PC-9 (cell line): ENCODE measurements at regions not wholly inside any gene's neighbourhood (a gene's known extent, or its start where the extent isn't known, plus 50 kb on each side); places are given as distances from the start of the nearest gene placed in this dataset.

Experiments
- CTCF ChIP-seq: fragments of 200-600 bp; sonication (generic); conservative IDR thresholded peaks from 2 replicates; pipeline ENCODE4 v1.6.1; 2017; ENCODE audit warnings: mixed run types, antibody characterized with exemption, mild to moderate bottlenecking, moderate library complexity
- EZH2 ChIP-seq: fragments of 200-600 bp; sonication (generic); IDR thresholded peaks from 2 replicates; pipeline ENCODE4 v1.8.0; 2017; ENCODE audit warnings: antibody characterized with exemption, low read depth

GRCh38 chr14:84298663-84299195, 1231.2 kb upstream of the FLRT2 start:
- no peak for TF ChIP-seq CTCF
- no peak for TF ChIP-seq EZH2
